HG03280 (cell line): ENCODE measurements at regions not wholly inside any gene's neighbourhood (a gene's known extent, or its start where the extent isn't known, plus 50 kb on each side); places are given as distances from the start of the nearest gene placed in this dataset.
A peak's percentile ranks its signal among the peaks of the same experiment; 100 is the strongest.
"Not testable (repeated sequence)": the region's sequence is repeated elsewhere in the genome, so short reads cannot be mapped to it uniquely, and the experiment has no call there.

Experiments
- ATAC-seq: cut with Tn5 transposase; IDR thresholded peaks from one replicate; pipeline ENCODE4 v1.9.1; 2021; ENCODE audit warnings: mild to moderate bottlenecking, moderate library complexity; ENCODE audit not compliant: unreplicated experiment

- peak; percentile 96 for ATAC-seq
These were observed 598.7 kb downstream of the SOX5 start for GRCh38 chr12:23350808-23351207.

- ATAC-seq, result no peak
These were observed 596.8 kb downstream of the SOX5 start for GRCh38 chr12:23352670-23353069.

- ATAC-seq, result no peak
These were observed 594.7 kb downstream of the SOX5 start for GRCh38 chr12:23354800-23355199.

GRCh38 chr12:23356440-23356839, 593.0 kb downstream of the SOX5 start:
- no peak for ATAC-seq

GRCh38 chr12:23356927-23357708, 592.4 kb downstream of the SOX5 start:
- ATAC-seq, result no peak

- ATAC-seq, result no peak
These were observed 589.3 kb downstream of the SOX5 start for GRCh38 chr12:23359975-23360701.

- ATAC-seq, result no peak
These were observed 587.5 kb downstream of the SOX5 start for GRCh38 chr12:23361971-23362370.

- ATAC-seq, result no peak
These were observed 580.9 kb downstream of the SOX5 start for GRCh38 chr12:23368590-23368989.

GRCh38 chr12:23375621-23376020, 573.8 kb downstream of the SOX5 start:
- no peak for ATAC-seq

- no peak for ATAC-seq
These were observed 573.2 kb downstream of the SOX5 start for GRCh38 chr12:23376238-23376637.

GRCh38 chr12:23380419-23381100, 568.9 kb downstream of the SOX5 start:
- no peak for ATAC-seq

- ATAC-seq, result not testable (repeated sequence)
These were observed 560.6 kb downstream of the SOX5 start for GRCh38 chr12:23388898-23389297.

GRCh38 chr12:23389315-23389714, 560.2 kb downstream of the SOX5 start:
- ATAC-seq, result not testable (repeated sequence)

- no peak for ATAC-seq
These were observed 550.0 kb downstream of the SOX5 start for GRCh38 chr12:23399402-23399933.

GRCh38 chr12:23415180-23415579, 534.3 kb downstream of the SOX5 start:
- ATAC-seq, result no peak

GRCh38 chr12:23421556-23421955, 527.9 kb downstream of the SOX5 start:
- ATAC-seq, result no peak

- ATAC-seq, result no peak
These were observed 526.3 kb downstream of the SOX5 start for GRCh38 chr12:23423097-23423687.

GRCh38 chr12:23423796-23424195, 525.7 kb downstream of the SOX5 start:
- ATAC-seq, result no peak

- no peak for ATAC-seq
These were observed 524.8 kb downstream of the SOX5 start for GRCh38 chr12:23424685-23425084.

GRCh38 chr12:23426328-23426727, 523.1 kb downstream of the SOX5 start:
- no peak for ATAC-seq

GRCh38 chr12:23428758-23429157, 520.7 kb downstream of the SOX5 start:
- ATAC-seq, result no peak
